GM12892 (cell line): ENCODE measurements at regions not wholly inside any gene's neighbourhood (a gene's known extent, or its start where the extent isn't known, plus 50 kb on each side); places are given as distances from the start of the nearest gene placed in this dataset.

ENCODE experiments used
- POLR2A ChIP-seq: IDR thresholded peaks from 2 replicates; pipeline ENCODE4 v1.6.1; 2011; ENCODE audit warnings: low read depth, low read length, control low read depth
- POLR2AphosphoS5 ChIP-seq: IDR thresholded peaks from 2 replicates; pipeline ENCODE4 v1.6.1; 2011; ENCODE audit warnings: low read depth, low read length, control low read depth
- TAF1 ChIP-seq: IDR thresholded peaks from 2 replicates; pipeline ENCODE4 v1.6.1; 2011; ENCODE audit warnings: low read depth, mild to moderate bottlenecking, control low read depth, low read length, borderline replicate concordance

- no peak for TF ChIP-seq POLR2AphosphoS5
- TF ChIP-seq TAF1 = no peak
- TF ChIP-seq POLR2A = no peak
Observed at GRCh38 chr5:143665866-143666265, 146.1 kb upstream of the HMHB1 start.
